ENCODE measurements at regions not wholly inside any gene's neighbourhood (a gene's known extent, or its start where the extent isn't known, plus 50 kb on each side); places are given as distances from the start of the nearest gene placed in this dataset.
"Not testable (repeated sequence)": the region's sequence is repeated elsewhere in the genome, so short reads cannot be mapped to it uniquely, and the experiment has no call there.

DNA sequence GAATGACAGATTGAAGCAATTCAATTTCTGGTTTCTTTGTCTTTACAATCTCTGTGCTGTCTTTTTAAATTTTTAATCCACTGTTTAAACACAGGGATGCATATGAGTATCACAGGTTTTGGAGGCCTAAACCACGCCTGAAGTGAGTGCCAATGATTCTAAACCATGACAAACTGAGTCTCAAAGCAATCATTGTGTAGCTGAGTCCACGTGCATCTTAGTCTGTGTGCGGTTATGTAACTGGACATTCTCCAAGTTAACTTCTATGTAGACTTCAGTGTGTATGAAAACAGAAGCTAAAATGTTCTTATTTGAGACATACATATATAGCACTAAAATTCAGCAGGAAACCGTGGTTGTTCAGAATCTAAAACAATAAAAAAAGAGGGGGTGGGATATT is 79.3 kb upstream of the ST8SIA6 start:
- H3K9me3 ChIP-seq (ENCODE audit: low read length), result no peaks in the 10 kb centered on the region
- no peak for TF ChIP-seq EZH2phosphoT487 (IDR thresholded peaks at IDR 0.05; ENCODE audit: borderline replicate concordance, low read depth, low read length)
- TF ChIP-seq, protein P1, sequence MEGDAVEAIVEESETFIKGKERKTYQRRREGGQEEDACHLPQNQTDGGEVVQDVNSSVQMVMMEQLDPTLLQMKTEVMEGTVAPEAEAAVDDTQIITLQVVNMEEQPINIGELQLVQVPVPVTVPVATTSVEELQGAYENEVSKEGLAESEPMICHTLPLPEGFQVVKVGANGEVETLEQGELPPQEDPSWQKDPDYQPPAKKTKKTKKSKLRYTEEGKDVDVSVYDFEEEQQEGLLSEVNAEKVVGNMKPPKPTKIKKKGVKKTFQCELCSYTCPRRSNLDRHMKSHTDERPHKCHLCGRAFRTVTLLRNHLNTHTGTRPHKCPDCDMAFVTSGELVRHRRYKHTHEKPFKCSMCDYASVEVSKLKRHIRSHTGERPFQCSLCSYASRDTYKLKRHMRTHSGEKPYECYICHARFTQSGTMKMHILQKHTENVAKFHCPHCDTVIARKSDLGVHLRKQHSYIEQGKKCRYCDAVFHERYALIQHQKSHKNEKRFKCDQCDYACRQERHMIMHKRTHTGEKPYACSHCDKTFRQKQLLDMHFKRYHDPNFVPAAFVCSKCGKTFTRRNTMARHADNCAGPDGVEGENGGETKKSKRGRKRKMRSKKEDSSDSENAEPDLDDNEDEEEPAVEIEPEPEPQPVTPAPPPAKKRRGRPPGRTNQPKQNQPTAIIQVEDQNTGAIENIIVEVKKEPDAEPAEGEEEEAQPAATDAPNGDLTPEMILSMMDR (conservative IDR thresholded peaks at IDR 0.05; ENCODE audit: low read length), result no peak
- no peak for DNase-seq (ENCODE audit: low spot score)
- H3K36me3 ChIP-seq (ENCODE audit: insufficient read depth, low read length), result no peaks in the 10 kb centered on the region
- ChIA-PET CTCF (ENCODE audit: unreplicated experiment) (interaction anchor here (0.6 kb wide), 1 partner anchor 1564 kb away, joined by 3 read pairs; no protein-coding TSS in a partner anchor), POLR2A (interaction anchor here (0.6 kb wide), 1 partner anchor 82 kb away, joined by 3 read pairs; no protein-coding TSS in a partner anchor)
- H3K4me1 ChIP-seq (ENCODE audit: insufficient read depth, low read length, poor library complexity, severe bottlenecking), result no peaks in the 10 kb centered on the region
- H3K79me2 ChIP-seq (ENCODE audit: insufficient read depth, low read depth, low read length), result no peaks in the 10 kb centered on the region
- H3K4me2 ChIP-seq (ENCODE audit: low read length), result no peak overlapping the region
- H3K9me2 ChIP-seq (ENCODE audit: insufficient read depth, low read length), result no peaks in the 10 kb centered on the region
- H3K27ac ChIP-seq (ENCODE audit: low read depth, low read length, poor library complexity, severe bottlenecking), result no peak overlapping the region
- H3K4me3 ChIP-seq (ENCODE audit: low read depth, low read length, poor library complexity, severe bottlenecking), result no peak overlapping the region
- BruUV-seq (replicated peaks), result no TSS peak
- H4K20me1 ChIP-seq (ENCODE audit: insufficient read depth, low read length), result no peaks in the 10 kb centered on the region
- intact Hi-C loops (cut with micrococcal nuclease; ENCODE audit: unreplicated experiment), result no loop called here
- no peak overlapping the region for H2AFZ ChIP-seq (ENCODE audit: low read length)

DNA sequence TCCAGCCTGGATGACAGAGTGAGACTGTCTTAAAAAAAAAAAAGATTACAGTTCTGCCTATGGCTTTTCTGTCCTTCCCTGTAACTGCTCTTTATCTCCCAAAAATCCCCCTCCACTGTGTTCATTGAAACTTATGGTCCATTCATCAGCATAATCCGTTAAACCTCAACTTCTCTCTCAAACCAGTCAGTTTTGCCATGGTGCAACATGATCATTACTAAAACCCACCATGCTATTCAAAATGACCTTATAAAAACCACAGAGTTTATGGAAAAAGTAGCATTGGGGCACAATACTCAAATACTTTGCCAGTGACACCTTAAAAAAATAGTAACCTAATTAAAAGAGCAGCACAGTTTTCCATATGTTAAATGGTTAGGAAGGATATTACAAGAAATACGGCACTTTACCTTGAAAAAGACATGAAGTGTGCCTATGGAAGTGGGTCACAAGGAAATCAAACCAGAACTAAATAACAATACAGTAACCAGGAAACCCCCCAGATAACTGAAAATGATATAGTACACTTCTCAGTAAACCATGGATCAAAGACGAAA is 74.0 kb upstream of the ST8SIA6 start:
- no peak for TF ChIP-seq EZH2phosphoT487 (IDR thresholded peaks at IDR 0.05; ENCODE audit: borderline replicate concordance, low read depth, low read length)
- TF ChIP-seq, protein P1 (conservative IDR thresholded peaks at IDR 0.05; ENCODE audit: low read length), result no peak
- H4K20me1 ChIP-seq (ENCODE audit: insufficient read depth, low read length), result no peaks in the 10 kb centered on the region
- H3K9me3 ChIP-seq (ENCODE audit: low read length), result no peaks in the 10 kb centered on the region
- intact Hi-C loops (cut with micrococcal nuclease; ENCODE audit: unreplicated experiment), result no loop called here
- H3K4me1 ChIP-seq (ENCODE audit: insufficient read depth, low read length, poor library complexity, severe bottlenecking), result no peaks in the 10 kb centered on the region
- no peak for DNase-seq (ENCODE audit: low spot score)
- no peak overlapping the region for H3K4me2 ChIP-seq (ENCODE audit: low read length)
- ChIA-PET CTCF (ENCODE audit: unreplicated experiment) (no interaction called here), POLR2A (no interaction called here)
- BruUV-seq (replicated peaks), result no TSS peak
- no peak overlapping the region for H3K27ac ChIP-seq (ENCODE audit: low read depth, low read length, poor library complexity, severe bottlenecking)
- no peaks in the 10 kb centered on the region for H3K36me3 ChIP-seq (ENCODE audit: insufficient read depth, low read length)
- H3K4me3 ChIP-seq (ENCODE audit: low read depth, low read length, poor library complexity, severe bottlenecking), result no peak overlapping the region
- no peaks in the 10 kb centered on the region for H3K9me2 ChIP-seq (ENCODE audit: insufficient read depth, low read length)
- H3K79me2 ChIP-seq (ENCODE audit: insufficient read depth, low read depth, low read length), result no peaks in the 10 kb centered on the region
- no peak overlapping the region for H2AFZ ChIP-seq (ENCODE audit: low read length)

DNA sequence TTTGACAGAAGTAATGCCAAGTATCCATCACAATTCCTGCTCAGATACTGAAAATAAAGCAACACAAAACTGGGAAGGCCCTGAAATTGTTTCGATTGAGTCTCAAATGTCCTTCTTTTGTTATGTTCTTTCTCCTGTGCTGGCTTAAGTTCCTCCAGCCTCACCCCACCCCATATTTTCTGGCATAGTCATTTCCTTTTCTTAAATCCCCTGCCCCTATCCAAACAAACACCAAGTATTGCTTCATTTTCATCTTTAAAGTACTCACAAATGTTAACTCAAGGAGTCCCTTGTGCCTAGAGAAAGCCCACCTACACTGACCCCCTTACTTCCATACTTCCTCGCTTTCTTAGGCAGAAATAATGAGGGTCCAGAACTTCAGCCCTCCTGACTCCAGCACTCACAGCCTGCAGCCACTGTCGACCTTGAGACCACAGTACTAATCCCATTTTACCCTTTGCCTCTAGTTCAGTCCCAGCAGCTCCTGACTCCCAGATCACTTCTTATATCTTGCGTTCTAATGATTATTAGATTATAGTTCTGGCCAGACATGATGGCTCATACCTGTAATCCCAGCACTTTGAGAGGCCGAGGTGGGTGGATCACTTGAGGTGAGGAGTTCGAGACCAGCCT is 73.2 kb upstream of the ST8SIA6 start:
- BruUV-seq (replicated peaks), result no TSS peak
- H3K9me3 ChIP-seq (ENCODE audit: low read length), result no peaks in the 10 kb centered on the region
- intact Hi-C loops (cut with micrococcal nuclease; ENCODE audit: unreplicated experiment), result no loop called here
- TF ChIP-seq, protein P1 (conservative IDR thresholded peaks at IDR 0.05; ENCODE audit: low read length), result no peak
- TF ChIP-seq EZH2phosphoT487 (IDR thresholded peaks at IDR 0.05; ENCODE audit: borderline replicate concordance, low read depth, low read length), result no peak
- CTCF ChIA-PET (ENCODE audit: unreplicated experiment), result no interaction called here
- H3K9me2 ChIP-seq (ENCODE audit: insufficient read depth, low read length), result no peaks in the 10 kb centered on the region
- H4K20me1 ChIP-seq (ENCODE audit: insufficient read depth, low read length), result no peaks in the 10 kb centered on the region
- no peaks in the 10 kb centered on the region for H3K36me3 ChIP-seq (ENCODE audit: insufficient read depth, low read length)
- no peak overlapping the region for H3K4me2 ChIP-seq (ENCODE audit: low read length)
- no peaks in the 10 kb centered on the region for H3K79me2 ChIP-seq (ENCODE audit: insufficient read depth, low read depth, low read length)
- no peak for DNase-seq (ENCODE audit: low spot score)
- H3K4me3 ChIP-seq (ENCODE audit: low read depth, low read length, poor library complexity, severe bottlenecking), result no peak overlapping the region
- no peaks in the 10 kb centered on the region for H3K4me1 ChIP-seq (ENCODE audit: insufficient read depth, low read length, poor library complexity, severe bottlenecking)
- no peak overlapping the region for H3K27ac ChIP-seq (ENCODE audit: low read depth, low read length, poor library complexity, severe bottlenecking)
- POLR2A ChIA-PET, result interaction anchor here (1.1 kb wide), 1 partner anchor 11 kb away, joined by 3 read pairs; no protein-coding TSS in a partner anchor
- H2AFZ ChIP-seq (ENCODE audit: low read length), result no peak overlapping the region

DNA sequence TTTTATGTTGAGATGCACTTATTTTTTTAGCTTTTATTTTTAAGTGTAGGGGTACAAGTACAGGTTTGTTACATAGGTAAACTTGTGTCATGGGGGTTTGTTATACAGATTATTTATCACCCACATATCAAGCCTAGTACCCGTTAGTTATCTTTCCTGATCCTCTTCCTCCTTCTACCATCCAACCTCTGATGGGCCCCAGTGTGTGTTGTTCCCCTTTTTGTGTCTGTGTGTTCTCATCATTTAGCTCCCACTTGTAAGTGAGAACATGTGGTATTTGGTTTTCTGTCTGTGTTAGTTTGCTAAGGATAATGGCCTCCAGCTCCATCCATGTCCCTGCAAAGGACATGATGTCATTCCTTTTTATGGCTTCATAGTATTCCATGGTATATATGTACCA is 72.2 kb upstream of the ST8SIA6 start:
- H3K79me2 ChIP-seq (ENCODE audit: insufficient read depth, low read depth, low read length); H2AFZ ChIP-seq (ENCODE audit: low read length); intact Hi-C loops (cut with micrococcal nuclease; ENCODE audit: unreplicated experiment); H3K9me2 ChIP-seq (ENCODE audit: insufficient read depth, low read length); H4K20me1 ChIP-seq (ENCODE audit: insufficient read depth, low read length); CTCF ChIA-PET (ENCODE audit: unreplicated experiment); H3K4me3 ChIP-seq (ENCODE audit: low read depth, low read length, poor library complexity, severe bottlenecking); BruUV-seq (replicated peaks); H3K4me1 ChIP-seq (ENCODE audit: insufficient read depth, low read length, poor library complexity, severe bottlenecking); H3K9me3 ChIP-seq (ENCODE audit: low read length); H3K4me2 ChIP-seq (ENCODE audit: low read length); DNase-seq (ENCODE audit: low spot score); H3K27ac ChIP-seq (ENCODE audit: low read depth, low read length, poor library complexity, severe bottlenecking); H3K36me3 ChIP-seq (ENCODE audit: insufficient read depth, low read length): not testable (repeated sequence)
- POLR2A ChIA-PET, result interaction anchor here (1.1 kb wide), 1 partner anchor 12 kb away, joined by 3 read pairs; no protein-coding TSS in a partner anchor
